GM18909 (cell line): ENCODE measurements at regions not wholly inside any gene's neighbourhood (a gene's known extent, or its start where the extent isn't known, plus 50 kb on each side); places are given as distances from the start of the nearest gene placed in this dataset.
"Not testable (repeated sequence)": the region's sequence is repeated elsewhere in the genome, so short reads cannot be mapped to it uniquely, and the experiment has no call there.

ENCODE experiments used
- ATAC-seq: cut with Tn5 transposase; IDR thresholded peaks from one replicate; pipeline ENCODE4 v1.9.1; 2021; ENCODE audit warnings: mild to moderate bottlenecking; ENCODE audit not compliant: unreplicated experiment, poor library complexity

DNA sequence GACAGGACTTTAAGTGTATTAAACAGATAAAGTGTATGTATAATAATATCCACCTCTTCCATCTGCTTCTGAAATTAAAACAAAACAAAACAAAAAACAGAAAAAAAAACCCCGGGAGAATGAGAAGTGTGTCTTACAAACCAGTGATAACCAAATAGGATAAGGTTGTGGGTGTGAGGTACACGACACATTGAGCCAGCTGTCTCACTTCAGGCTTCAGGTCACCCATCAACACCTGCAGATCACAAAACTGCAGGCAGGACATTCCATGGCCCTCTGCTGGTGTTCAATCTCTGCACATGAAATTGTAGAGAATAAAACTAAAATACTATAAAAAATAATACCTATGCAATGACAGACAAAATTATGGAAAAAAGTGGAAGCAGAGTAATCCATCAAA is 339.9 kb downstream of the SFMBT2 start:
- no peak for ATAC-seq

DNA sequence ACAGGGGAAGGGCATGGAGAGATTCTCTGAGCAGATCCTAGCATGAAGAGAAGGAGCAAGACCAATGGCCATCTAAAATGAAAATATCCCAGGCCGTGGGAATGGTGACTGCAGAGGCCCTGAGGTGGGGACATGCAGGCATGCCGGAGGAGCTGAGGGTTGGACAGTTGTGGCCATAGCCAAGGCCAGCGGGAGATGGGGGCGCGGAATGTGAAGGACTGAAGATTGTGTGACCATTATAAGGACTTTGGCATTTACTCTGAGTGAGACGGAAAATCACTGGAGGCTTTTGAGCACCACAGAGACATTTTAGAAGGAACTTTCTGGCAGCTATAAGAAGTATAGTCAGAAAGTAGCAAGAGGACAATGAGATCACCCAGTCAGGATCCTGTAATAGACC is 341.1 kb downstream of the SFMBT2 start:
- no peak for ATAC-seq

DNA sequence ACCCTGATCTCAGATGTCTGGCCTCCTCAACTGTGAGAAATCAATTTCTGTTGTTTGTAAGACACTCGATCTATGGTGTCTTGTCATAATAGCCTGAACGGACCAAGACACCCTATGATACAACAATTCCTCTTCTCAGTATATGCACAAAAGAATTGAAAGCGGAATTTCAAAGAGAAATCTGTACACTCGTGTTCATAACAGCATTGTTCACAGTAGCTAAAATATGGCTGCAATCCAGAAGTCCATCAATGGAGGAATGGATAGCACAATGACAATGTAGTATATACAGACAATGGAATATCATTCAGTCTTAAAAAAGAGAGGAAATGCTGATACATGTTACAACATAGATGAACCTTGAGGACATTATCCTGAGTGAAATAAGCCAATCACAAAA is 354.6 kb downstream of the SFMBT2 start:
- no peak for ATAC-seq

DNA sequence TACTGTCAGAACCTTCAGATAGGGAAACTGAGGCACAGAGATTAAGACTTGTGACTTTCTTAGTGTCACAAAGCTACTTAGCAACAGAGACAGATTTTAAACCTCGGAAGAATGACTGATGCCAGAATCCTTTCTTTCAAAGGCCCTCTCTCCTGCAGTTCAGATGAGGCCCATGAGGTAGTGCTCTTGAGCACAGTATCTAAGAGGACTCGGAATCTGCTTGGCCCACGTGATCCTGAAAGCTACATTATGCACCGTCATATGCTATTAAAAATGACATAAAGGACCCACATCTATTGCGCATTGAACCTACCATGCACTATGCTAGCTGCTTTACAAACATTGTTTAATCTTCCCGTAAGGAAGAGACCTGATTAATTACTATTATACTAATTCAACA is 355.9 kb downstream of the SFMBT2 start:
- ATAC-seq = no peak

DNA sequence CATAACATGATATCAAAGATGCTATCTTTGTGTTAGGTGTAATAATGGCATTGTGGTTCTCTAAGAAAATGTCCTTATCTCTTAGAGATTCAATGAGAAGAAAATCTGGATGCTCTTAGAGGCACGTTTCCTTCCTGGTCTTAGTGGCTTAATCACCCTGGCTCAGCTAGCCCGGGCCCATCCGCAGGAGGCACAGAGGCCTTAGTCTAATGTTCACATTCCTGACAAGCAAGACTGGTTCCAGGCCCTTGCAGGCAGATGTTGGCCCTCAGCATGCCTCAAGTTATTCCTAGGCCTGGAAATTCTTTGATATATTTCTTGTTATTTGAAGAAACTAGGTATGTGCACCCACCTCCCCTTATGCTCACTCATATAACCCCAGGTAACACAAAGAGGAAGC is 357.6 kb downstream of the SFMBT2 start:
- ATAC-seq = no peak

DNA sequence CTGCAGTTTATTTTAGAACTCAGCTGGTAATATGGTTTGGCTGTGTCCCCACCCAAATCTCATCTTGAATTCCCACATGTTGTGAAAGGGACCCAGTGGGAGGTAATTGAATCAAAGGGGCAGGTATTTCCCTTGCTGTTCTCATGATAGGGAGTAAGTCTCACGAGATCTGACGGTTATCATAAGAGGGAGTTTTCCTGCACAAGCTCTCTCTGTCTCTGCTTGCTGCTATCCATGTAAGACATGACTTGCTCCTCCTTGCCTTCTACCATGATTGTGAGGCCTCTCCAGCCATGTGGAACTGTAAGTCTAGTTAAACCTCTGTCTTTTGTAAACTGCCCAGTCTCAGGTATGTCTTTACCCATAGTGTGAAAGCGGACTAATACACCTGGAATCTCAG is 360.8 kb downstream of the SFMBT2 start:
- ATAC-seq = not testable (repeated sequence)

DNA sequence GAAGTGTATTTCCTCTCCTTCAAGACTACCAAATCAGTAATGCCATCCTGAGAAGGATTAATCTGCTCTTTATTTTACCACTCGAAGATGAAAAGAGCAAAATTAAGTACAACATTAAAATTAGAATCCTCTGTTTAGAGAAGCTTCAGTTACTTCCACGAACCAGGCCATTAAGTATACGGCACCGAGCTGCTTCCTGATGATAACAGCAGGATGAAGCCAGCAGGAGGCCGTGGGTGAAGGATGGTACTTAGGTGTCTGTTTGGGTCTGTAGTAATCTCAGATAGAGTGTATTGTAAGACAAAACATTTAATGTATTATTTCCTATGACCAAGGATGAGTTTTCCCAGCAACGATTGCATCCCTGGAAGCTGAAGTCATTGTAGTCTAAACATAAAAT is 362.8 kb downstream of the SFMBT2 start:
- ATAC-seq = no peak

DNA sequence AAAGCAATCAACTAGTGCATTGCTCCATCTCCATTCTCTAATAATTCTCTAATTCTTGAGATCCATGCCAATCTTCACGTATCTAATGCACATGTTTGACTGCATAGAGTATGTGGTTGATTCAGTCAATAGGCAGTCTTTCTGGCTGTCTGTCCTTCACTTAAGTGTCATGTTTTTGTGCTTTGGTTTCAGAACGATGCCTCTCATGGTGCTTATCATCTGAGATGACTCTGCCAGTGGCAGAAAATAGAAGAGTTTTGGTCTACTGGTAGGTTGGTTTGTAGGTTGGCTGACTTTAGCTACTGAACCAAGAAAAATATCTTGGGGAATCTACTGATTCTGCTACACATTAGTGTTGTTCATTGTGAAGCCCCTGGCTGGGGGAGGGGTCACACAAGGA is 364.2 kb downstream of the SFMBT2 start:
- peak; percentile 77 for ATAC-seq

DNA sequence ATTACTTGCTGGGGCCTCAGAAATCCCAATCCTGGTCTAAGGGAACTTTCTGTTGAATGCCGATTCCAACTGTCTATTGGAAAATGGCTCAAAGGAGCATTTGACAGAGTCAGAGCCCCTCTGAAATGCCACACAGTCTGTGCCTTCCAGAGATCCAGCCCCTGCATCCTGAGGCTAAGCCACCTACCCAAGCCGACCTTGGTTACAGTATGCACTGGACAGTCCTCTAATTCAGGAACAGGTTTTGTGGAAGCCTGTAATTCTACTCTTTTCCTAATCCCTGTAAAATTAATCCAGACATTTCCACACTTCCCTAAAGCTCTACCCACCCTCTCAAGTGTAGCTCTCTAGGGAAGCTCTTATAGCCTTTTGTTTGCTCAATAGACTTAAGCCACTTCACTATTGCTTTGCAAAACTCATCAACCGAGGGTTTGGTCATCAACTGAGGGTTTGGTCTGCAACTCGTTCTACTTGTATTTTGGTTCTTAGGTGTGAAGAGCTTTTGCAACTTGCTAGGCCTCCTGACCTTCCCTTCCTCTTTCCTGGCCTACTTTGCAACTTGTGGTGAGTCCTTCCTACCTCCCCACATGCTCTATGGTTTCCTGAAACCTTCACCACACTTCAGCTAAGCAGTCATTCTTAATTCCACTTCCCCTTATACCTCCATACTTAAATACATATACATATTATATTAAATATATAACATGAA is 364.8 kb downstream of the SFMBT2 start:
- ATAC-seq = peak; percentile 77

DNA sequence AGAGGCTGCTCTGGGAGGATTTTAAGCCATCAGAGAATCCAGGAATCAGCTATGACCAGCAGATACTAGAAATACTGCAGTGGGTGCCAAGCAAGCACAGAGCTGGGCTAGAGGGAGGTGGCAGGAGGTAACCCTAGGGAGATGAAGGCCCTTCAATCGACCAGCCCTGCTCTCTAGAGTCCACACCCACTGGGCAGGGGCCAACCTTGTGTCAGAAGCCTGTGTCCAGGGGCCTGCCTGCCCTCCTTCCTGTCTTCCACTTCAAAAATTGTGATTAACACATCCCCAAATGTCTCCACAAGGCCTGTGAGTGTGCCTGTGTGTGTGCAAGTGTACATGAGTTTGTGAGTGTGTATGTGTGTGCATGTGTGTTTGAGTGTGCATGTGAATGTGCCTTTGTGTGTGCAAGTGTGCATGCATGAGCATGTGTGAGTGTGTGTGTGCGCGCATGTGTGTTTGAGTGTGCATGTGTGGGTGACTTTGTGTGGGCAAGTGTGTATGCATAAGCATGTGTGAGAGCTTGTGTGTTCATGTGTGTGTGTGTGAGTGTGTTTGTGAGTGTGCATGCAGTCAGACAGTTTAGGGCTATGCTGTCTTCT is 367.7 kb downstream of the SFMBT2 start:
- no peak for ATAC-seq

DNA sequence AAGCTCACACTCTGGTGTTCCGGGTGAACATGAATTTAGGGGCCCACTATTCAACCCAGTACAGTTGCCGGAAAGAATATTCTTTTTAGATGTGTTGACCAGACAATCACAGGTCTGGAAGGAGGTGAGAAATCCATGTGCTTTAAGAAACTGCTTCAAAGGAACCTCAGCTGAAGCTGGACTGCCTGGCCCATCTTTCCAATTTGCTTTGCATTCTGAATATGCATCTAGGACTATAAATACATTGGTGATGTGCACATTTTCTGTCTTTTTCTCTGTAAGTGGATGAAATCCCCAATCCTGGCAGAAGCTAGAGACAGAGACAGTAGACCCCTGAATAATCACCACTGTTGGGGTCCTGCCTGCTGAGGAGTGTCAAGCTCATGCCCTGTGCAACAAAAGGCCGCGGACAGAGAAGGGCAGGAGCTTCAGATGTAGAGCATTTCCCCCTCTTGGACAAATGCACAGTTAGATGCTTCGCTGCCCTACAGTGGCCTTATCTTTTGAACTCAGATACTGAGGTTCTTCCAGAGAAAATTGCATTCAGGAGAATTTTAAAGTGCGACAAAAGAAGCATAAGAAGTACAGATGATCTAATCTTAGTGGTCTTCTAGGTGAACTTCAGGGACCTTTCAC is 368.3 kb downstream of the SFMBT2 start:
- ATAC-seq = no peak

DNA sequence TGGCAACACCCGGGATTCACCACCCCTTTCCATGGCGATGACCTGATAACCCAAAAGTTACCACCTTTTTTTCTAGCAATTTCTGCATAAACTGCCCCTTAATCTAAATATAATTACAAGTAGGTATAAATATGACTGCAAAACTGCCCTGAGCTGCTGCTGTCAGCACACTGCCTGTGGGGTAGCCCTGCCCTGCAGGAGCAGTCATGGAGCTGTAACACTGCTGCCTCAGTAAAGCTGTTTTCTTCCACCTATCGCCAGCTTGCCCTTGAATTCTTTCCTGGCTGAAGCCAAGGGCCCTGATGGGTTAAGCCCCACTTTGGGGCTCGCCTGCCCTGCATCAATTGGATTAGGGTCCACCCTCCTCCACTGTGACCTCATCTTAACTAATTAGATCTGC is 368.8 kb downstream of the SFMBT2 start:
- ATAC-seq = no peak

DNA sequence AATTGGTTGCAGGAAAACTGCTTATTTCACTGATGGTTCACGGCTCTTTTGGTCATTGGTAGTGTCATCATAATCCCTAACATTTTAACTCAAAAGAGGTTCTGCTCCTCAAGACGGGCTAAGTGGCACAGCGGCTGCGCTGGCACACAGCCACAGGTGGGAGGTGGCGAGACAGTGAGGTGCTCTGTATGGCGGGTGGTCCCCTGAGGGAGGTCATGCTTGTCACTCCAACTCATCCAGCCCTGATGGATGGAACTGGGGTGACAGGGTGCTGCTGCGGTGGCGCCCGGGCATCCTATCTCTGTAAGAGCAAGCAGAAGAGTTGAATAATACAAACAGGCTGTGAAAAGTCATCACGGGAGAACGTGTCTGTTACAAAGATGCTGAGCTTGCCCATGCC is 370.2 kb downstream of the SFMBT2 start:
- no peak for ATAC-seq

DNA sequence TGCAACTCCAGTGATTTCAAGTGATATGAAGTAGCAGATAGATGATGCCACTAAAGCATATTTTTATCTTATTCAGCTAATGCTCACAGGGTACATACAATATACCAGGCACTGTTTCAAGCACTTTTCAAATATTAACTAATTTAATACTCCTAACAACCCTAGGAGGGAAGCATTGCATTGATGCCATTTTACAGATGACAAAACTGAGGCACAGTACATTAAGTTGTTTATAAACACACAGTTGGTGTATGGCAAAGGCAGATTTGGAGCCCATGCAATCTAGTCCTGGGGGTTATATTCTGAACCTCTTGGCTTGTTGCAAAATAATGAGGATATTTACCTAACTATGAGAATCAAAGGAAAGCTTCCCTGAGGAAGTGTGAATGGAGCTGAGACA is 371.0 kb downstream of the SFMBT2 start:
- ATAC-seq = no peak

DNA sequence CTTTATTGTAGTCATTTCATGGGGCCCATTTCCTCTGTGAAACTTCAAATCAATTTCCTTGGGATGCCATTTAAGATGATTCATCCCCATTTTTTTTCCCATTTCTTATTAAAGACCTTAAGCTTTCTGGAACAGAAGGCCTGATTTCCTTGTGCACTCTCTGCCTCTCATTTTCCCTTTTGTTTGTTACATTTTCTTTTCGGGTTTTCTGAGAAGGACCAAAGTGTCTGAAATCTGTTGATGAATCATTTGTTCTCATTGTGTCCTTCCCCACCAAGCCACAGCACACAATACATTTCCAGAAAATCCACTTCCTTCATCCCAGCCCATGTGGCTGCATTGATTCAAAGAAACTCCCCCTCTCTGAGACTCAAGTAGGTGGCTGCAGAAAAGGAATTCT is 372.4 kb downstream of the SFMBT2 start:
- ATAC-seq = no peak

DNA sequence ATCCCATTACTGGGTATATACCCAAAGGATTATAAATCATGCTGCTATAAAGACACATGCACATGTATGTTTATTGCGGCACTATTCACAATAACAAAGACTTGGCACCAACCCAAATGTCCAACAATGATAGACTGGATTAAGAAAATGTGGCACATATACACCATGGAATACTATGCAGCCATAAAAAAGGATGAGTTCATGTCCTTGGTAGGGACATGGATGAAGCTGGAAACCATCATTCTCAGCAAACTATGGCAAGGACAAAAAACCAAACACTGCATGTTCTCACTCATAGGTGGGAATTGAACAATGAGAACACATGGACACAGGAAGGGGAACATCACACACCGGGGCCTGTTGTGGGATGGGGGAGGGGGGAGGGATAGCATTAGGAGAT is 373.4 kb downstream of the SFMBT2 start:
- ATAC-seq = not testable (repeated sequence)

DNA sequence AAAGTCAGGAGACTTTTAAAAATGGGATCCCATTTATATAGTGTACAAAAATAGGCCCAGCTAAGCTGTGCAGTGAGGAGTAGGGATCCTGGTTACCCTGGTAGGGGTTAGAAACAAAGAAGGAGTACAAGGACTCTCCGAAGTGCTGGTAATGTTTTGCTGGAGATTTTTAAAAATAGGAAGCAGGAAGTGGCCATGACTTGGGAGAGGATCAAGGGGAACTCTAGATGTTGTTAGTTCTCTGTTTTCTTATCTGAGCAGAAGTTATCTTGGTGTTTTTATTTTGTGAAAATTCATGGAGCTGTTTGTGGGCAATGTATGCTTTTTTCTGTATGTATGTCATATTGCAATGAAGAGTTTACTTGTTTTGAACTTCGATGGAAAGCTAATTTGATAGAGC is 373.9 kb downstream of the SFMBT2 start:
- ATAC-seq = no peak

DNA sequence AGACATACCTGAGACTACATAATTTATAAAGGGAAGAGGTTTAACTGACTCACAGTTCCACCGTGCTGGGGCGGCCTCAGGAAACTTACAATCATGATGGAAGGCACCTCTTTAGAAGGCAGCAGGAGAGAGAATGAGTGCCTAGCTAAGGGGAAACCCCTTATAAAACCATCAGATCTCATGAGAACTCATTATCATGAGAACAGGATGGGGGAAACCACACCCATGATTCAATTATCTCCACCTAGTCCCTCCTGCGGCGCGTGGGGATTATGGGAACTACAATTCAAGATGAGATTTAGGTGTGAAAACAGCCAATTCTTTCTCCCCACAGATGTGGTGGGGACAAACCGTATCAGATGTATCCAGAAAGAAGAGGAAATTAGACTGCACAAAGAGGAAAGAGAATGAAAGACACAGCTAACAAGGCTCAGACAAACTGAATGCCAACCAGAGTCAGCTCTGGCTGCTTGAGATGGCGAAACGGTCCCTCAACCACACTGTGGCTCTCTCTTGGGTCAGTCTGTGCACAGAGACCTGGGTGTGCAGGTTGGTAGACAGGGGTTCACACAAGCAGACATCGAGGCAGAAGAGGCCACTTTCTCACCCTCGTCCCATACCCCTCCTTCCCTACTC is 375.6 kb downstream of the SFMBT2 start:
- no peak for ATAC-seq

DNA sequence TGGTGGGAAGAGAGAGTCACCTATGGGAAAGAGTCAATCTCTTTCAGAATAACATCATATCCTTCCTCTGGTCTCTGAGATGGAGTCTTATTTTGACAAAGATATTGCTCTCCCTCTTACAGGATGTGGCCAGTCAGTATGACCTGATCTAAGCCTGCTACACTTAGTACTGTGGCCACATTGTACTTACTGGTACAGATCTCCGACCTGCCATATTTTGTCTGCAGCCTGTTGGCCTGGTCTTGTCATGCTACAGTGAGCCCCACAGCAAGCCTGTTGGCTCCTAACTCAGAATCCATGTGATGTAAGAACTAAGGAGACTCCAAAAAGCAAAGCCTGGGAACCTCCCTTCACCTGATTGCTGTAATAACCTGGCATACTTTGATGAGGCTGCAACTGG is 377.8 kb downstream of the SFMBT2 start:
- no peak for ATAC-seq

DNA sequence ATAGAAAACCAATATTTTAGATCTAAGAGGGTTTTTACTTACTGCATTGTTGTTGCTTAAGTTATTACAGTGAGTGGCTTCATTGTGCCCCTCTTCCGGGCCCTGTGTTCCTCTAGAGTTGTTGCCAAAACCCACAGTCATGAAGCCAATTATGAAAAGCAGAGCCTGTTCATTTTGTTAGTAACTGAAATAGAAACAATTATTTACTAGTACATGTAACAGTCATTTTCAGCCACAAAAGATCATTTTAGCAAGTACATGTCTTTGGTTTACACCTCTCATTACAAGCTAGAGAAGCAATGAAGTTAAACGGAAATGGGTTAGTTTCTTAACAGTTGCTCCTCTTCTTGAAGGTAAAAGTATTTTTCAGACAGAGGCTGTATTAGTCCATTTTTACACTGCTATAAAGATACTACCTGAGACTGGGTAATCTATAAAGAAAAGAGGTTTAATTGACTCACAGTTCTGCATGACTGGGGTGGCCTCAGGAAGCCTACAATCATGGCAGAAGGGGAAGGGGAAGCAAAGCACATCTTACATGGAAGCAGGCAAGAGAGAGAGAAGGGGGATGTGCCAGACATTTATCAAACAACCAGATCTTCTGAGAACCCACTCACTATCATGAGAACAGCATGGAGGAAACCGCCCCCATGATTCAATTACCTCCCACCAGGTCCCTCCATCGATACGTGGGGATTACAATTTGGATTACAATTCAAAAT is 380.5 kb downstream of the SFMBT2 start:
- ATAC-seq = no peak

DNA sequence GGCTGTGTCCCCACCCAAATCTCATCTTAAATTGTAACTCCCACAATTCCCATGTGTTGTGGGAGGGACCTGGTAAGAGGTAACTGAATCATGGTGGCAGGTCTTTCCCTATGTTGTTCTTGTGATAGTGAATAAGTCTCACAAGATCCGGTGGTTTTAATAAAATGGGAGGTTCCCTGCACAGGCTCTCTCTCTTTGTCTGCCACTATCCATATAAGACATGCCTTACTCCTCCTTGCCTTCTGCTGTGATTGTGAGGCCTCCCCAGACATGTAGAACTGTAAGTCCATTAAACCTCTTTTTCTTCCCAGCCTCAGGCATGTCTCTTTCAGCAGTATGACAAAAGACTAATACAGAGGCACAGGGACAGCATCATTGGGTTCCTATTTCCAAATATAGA is 381.2 kb downstream of the SFMBT2 start:
- no peak for ATAC-seq
